ENCODE measurements at regions not wholly inside any gene's neighbourhood (a gene's known extent, or its start where the extent isn't known, plus 50 kb on each side); places are given as distances from the start of the nearest gene placed in this dataset.

GRCh38 chr18:4640349-4641012 lies 185.4 kb upstream of the DLGAP1 start:
- H3K4ac ChIP-seq (ENCODE audit: low read depth, low read length), result no peak overlapping the region
- H2BK5ac ChIP-seq (ENCODE audit: low read length), result no peak overlapping the region
- WGBS (ENCODE audit: extremely low coverage, insufficient coverage, low lambda C conversion rate), result no CpG with 5 or more reads among the region's 3 CpGs
- H2BK15ac ChIP-seq (replicated peaks; ENCODE audit: low read depth), result no peak overlapping the region
- no peaks in the 10 kb centered on the region for H3K36me3 ChIP-seq (ENCODE audit: control insufficient read depth, insufficient read depth, low read length)
- H3K4me3 ChIP-seq (ENCODE audit: low read length), result no peak overlapping the region
- H3K79me2 ChIP-seq (ENCODE audit: control insufficient read depth, insufficient read depth, low read length), result no peaks in the 10 kb centered on the region
- H3K56ac ChIP-seq (ENCODE audit: low read length), result no peak overlapping the region
- no peak overlapping the region for H2AK5ac ChIP-seq (ENCODE audit: low read length)
- no peak overlapping the region for H3K4me2 ChIP-seq (ENCODE audit: low read length)
- DNase-seq, result peak; percentile 5
- H4K5ac ChIP-seq (ENCODE audit: low read length), result no peak overlapping the region
- H3K4me1 ChIP-seq (ENCODE audit: control insufficient read depth, low read depth, low read length), result peaks cover 2% of the 10 kb centered on the region
- H2BK120ac ChIP-seq (ENCODE audit: low read depth, low read length), result no peak overlapping the region
- no peak overlapping the region for H3K23ac ChIP-seq (ENCODE audit: low read length)
- H3K27ac ChIP-seq (ENCODE audit: low read depth, low read length), result no peak overlapping the region
- H3K9ac ChIP-seq (ENCODE audit: low read length), result no peak overlapping the region
- H3K27me3 ChIP-seq (ENCODE audit: insufficient read depth, low read length, poor library complexity), result no peaks in the 10 kb centered on the region
- H4K8ac ChIP-seq (ENCODE audit: low read depth, low read length), result no peak overlapping the region
- no peaks in the 10 kb centered on the region for H3K79me1 ChIP-seq (ENCODE audit: low read length)
- no peak overlapping the region for H3K18ac ChIP-seq (ENCODE audit: low read length)

GRCh38 chr18:4639628-4640310 lies 184.7 kb upstream of the DLGAP1 start:
- WGBS (ENCODE audit: extremely low coverage, insufficient coverage, low lambda C conversion rate), result no CpG with 5 or more reads among the region's 6 CpGs
- no peak overlapping the region for H3K18ac ChIP-seq (ENCODE audit: low read length)
- no peak overlapping the region for H3K4me2 ChIP-seq (ENCODE audit: low read length)
- no peak overlapping the region for H2BK15ac ChIP-seq (replicated peaks; ENCODE audit: low read depth)
- no peak overlapping the region for H2BK5ac ChIP-seq (ENCODE audit: low read length)
- no peak overlapping the region for H2BK120ac ChIP-seq (ENCODE audit: low read depth, low read length)
- no peak overlapping the region for H3K56ac ChIP-seq (ENCODE audit: low read length)
- no peaks in the 10 kb centered on the region for H3K79me2 ChIP-seq (ENCODE audit: control insufficient read depth, insufficient read depth, low read length)
- H3K4me3 ChIP-seq (ENCODE audit: low read length), result no peak overlapping the region
- no peaks in the 10 kb centered on the region for H3K79me1 ChIP-seq (ENCODE audit: low read length)
- H4K8ac ChIP-seq (ENCODE audit: low read depth, low read length), result no peak overlapping the region
- no peak overlapping the region for H3K27ac ChIP-seq (ENCODE audit: low read depth, low read length)
- no peak overlapping the region for H3K9ac ChIP-seq (ENCODE audit: low read length)
- no peak overlapping the region for H4K5ac ChIP-seq (ENCODE audit: low read length)
- H3K4me1 ChIP-seq (ENCODE audit: control insufficient read depth, low read depth, low read length), result peaks cover 2% of the 10 kb centered on the region
- H3K23ac ChIP-seq (ENCODE audit: low read length), result no peak overlapping the region
- H2AK5ac ChIP-seq (ENCODE audit: low read length), result no peak overlapping the region
- no peak for DNase-seq
- no peaks in the 10 kb centered on the region for H3K27me3 ChIP-seq (ENCODE audit: insufficient read depth, low read length, poor library complexity)
- no peak overlapping the region for H3K4ac ChIP-seq (ENCODE audit: low read depth, low read length)
- H3K36me3 ChIP-seq (ENCODE audit: control insufficient read depth, insufficient read depth, low read length), result no peaks in the 10 kb centered on the region

DNA sequence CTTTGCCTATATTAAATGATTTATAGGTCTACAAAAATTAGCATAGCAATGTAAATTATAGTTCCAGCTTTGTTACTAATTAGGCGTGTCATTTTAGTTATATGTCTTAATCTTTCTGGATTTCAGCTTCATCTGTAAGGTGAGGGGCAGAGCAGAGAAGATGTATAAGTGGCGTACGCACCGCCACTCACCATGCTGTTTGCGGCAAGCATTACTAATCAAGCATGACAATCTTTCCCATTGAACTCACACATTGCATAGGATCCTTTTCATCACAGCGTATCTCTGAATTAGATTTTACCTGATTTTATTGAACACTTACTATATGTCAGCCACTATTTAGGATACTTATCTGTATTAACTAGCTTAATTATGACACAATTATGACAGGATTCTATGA lies 183.6 kb upstream of the DLGAP1 start:
- Histone ChIP-seq H3K79me2 (ENCODE audit: control insufficient read depth, insufficient read depth, low read length) (no peaks in the 10 kb centered on the region), H3K27ac (ENCODE audit: low read depth, low read length) (no peak overlapping the region), H4K5ac (ENCODE audit: low read length) (no peak overlapping the region), H3K23ac (ENCODE audit: low read length) (no peak overlapping the region), H3K36me3 (ENCODE audit: control insufficient read depth, insufficient read depth, low read length) (no peaks in the 10 kb centered on the region), H4K8ac (ENCODE audit: low read depth, low read length) (no peak overlapping the region), H3K4me1 (ENCODE audit: control insufficient read depth, low read depth, low read length) (no peaks in the 10 kb centered on the region), H3K27me3 (ENCODE audit: insufficient read depth, low read length, poor library complexity) (no peaks in the 10 kb centered on the region), H3K79me1 (ENCODE audit: low read length) (no peaks in the 10 kb centered on the region), H2BK120ac (ENCODE audit: low read depth, low read length) (no peak overlapping the region), H2BK5ac (ENCODE audit: low read length) (no peak overlapping the region), H3K9ac (ENCODE audit: low read length) (no peak overlapping the region), H2BK15ac (replicated peaks; ENCODE audit: low read depth) (no peak overlapping the region), H3K56ac (ENCODE audit: low read length) (no peak overlapping the region), H3K4me3 (ENCODE audit: low read length) (no peak overlapping the region), H2AK5ac (ENCODE audit: low read length) (no peak overlapping the region), H3K4me2 (ENCODE audit: low read length) (no peak overlapping the region), H3K18ac (ENCODE audit: low read length) (no peak overlapping the region), H3K4ac (ENCODE audit: low read depth, low read length) (no peak overlapping the region)
- WGBS (ENCODE audit: extremely low coverage, insufficient coverage, low lambda C conversion rate), result no CpG with 5 or more reads among the region's 6 CpGs
- DNase-seq, result no peak

GRCh38 chr18:4637876-4638275 lies 182.8 kb upstream of the DLGAP1 start:
- DNase-seq, result no peak
- Histone ChIP-seq H3K36me3 (ENCODE audit: control insufficient read depth, insufficient read depth, low read length) (no peaks in the 10 kb centered on the region), H3K23ac (ENCODE audit: low read length) (no peak overlapping the region), H2BK15ac (replicated peaks; ENCODE audit: low read depth) (no peak overlapping the region), H3K27ac (ENCODE audit: low read depth, low read length) (no peak overlapping the region), H3K9ac (ENCODE audit: low read length) (no peak overlapping the region), H3K4ac (ENCODE audit: low read depth, low read length) (no peak overlapping the region), H3K18ac (ENCODE audit: low read length) (no peak overlapping the region), H2BK120ac (ENCODE audit: low read depth, low read length) (no peak overlapping the region), H3K56ac (ENCODE audit: low read length) (no peak overlapping the region), H3K79me2 (ENCODE audit: control insufficient read depth, insufficient read depth, low read length) (no peaks in the 10 kb centered on the region), H3K4me1 (ENCODE audit: control insufficient read depth, low read depth, low read length) (no peaks in the 10 kb centered on the region), H3K4me2 (ENCODE audit: low read length) (no peak overlapping the region), H3K27me3 (ENCODE audit: insufficient read depth, low read length, poor library complexity) (no peaks in the 10 kb centered on the region), H3K4me3 (ENCODE audit: low read length) (no peak overlapping the region), H2BK5ac (ENCODE audit: low read length) (no peak overlapping the region), H3K79me1 (ENCODE audit: low read length) (no peaks in the 10 kb centered on the region), H4K8ac (ENCODE audit: low read depth, low read length) (no peak overlapping the region), H2AK5ac (ENCODE audit: low read length) (no peak overlapping the region), H4K5ac (ENCODE audit: low read length) (no peak overlapping the region)
- no CpG with 5 or more reads among the region's 4 CpGs for WGBS (ENCODE audit: extremely low coverage, insufficient coverage, low lambda C conversion rate)

- H2BK5ac ChIP-seq (ENCODE audit: low read length), result no peak overlapping the region
- H3K4me2 ChIP-seq (ENCODE audit: low read length), result no peak overlapping the region
- H3K79me1 ChIP-seq (ENCODE audit: low read length), result no peaks in the 10 kb centered on the region
- H3K56ac ChIP-seq (ENCODE audit: low read length), result no peak overlapping the region
- H2AK5ac ChIP-seq (ENCODE audit: low read length), result no peak overlapping the region
- WGBS (ENCODE audit: extremely low coverage, insufficient coverage, low lambda C conversion rate), result no CpG with 5 or more reads among the region's 4 CpGs
- no peak overlapping the region for H3K9ac ChIP-seq (ENCODE audit: low read length)
- no peak for DNase-seq
- H3K36me3 ChIP-seq (ENCODE audit: control insufficient read depth, insufficient read depth, low read length), result no peaks in the 10 kb centered on the region
- no peak overlapping the region for H3K27ac ChIP-seq (ENCODE audit: low read depth, low read length)
- H3K23ac ChIP-seq (ENCODE audit: low read length), result no peak overlapping the region
- no peak overlapping the region for H3K18ac ChIP-seq (ENCODE audit: low read length)
- H4K5ac ChIP-seq (ENCODE audit: low read length), result no peak overlapping the region
- H3K27me3 ChIP-seq (ENCODE audit: insufficient read depth, low read length, poor library complexity), result no peaks in the 10 kb centered on the region
- H2BK120ac ChIP-seq (ENCODE audit: low read depth, low read length), result no peak overlapping the region
- H2BK15ac ChIP-seq (replicated peaks; ENCODE audit: low read depth), result no peak overlapping the region
- H4K8ac ChIP-seq (ENCODE audit: low read depth, low read length), result no peak overlapping the region
- H3K79me2 ChIP-seq (ENCODE audit: control insufficient read depth, insufficient read depth, low read length), result no peaks in the 10 kb centered on the region
- no peak overlapping the region for H3K4me3 ChIP-seq (ENCODE audit: low read length)
- H3K4ac ChIP-seq (ENCODE audit: low read depth, low read length), result no peak overlapping the region
- no peaks in the 10 kb centered on the region for H3K4me1 ChIP-seq (ENCODE audit: control insufficient read depth, low read depth, low read length)
These were observed 181.9 kb upstream of the DLGAP1 start for GRCh38 chr18:4636967-4637366.

GRCh38 chr18:4631239-4631638 lies 176.1 kb upstream of the DLGAP1 start:
- Histone ChIP-seq H2BK120ac (ENCODE audit: low read depth, low read length) (no peak overlapping the region), H3K23ac (ENCODE audit: low read length) (no peak overlapping the region), H2BK5ac (ENCODE audit: low read length) (no peak overlapping the region), H4K5ac (ENCODE audit: low read length) (no peak overlapping the region), H3K9ac (ENCODE audit: low read length) (no peak overlapping the region), H4K8ac (ENCODE audit: low read depth, low read length) (no peak overlapping the region), H3K4ac (ENCODE audit: low read depth, low read length) (no peak overlapping the region), H3K79me2 (ENCODE audit: control insufficient read depth, insufficient read depth, low read length) (no peaks in the 10 kb centered on the region), H3K4me2 (ENCODE audit: low read length) (no peak overlapping the region), H3K4me1 (ENCODE audit: control insufficient read depth, low read depth, low read length) (no peaks in the 10 kb centered on the region), H3K18ac (ENCODE audit: low read length) (no peak overlapping the region), H3K4me3 (ENCODE audit: low read length) (no peak overlapping the region), H3K27me3 (ENCODE audit: insufficient read depth, low read length, poor library complexity) (no peaks in the 10 kb centered on the region), H3K36me3 (ENCODE audit: control insufficient read depth, insufficient read depth, low read length) (no peaks in the 10 kb centered on the region), H3K56ac (ENCODE audit: low read length) (no peak overlapping the region), H3K27ac (ENCODE audit: low read depth, low read length) (no peak overlapping the region), H2AK5ac (ENCODE audit: low read length) (no peak overlapping the region), H3K79me1 (ENCODE audit: low read length) (no peaks in the 10 kb centered on the region), H2BK15ac (replicated peaks; ENCODE audit: low read depth) (no peak overlapping the region)
- WGBS (ENCODE audit: extremely low coverage, insufficient coverage, low lambda C conversion rate), result no CpG with 5 or more reads among the region's 6 CpGs
- DNase-seq, result peak; percentile 44
